ENCODE measurements at regions not wholly inside any gene's neighbourhood (a gene's known extent, or its start where the extent isn't known, plus 50 kb on each side); places are given as distances from the start of the nearest gene placed in this dataset.

DNA sequence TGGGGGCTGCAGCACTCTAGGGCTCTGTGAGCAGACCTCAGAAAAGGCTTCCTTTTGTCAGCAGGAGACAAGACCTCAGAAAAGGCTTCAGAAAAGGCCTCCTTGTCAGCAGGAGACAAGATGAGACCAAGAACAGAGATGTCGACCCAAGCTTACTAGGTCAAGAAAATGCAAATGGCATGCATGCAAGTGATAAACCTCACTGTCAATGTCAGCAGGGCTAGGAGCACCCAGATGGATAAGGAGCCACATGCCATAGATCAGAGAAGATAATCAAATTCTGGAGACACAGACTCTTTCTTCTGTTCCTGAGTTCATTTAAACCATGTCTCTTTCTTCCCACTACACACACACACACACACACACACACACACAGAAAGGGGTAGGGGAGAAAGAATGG, 285.9 kb downstream of the CHRM3 start:
- Mint-ChIP-seq H3K9me3 (no peaks in the 10 kb centered on the region), H3K36me3 (no peaks in the 10 kb centered on the region), H3K27ac (no peak overlapping the region), H3K4me1 (peaks cover 8% of the 10 kb centered on the region), H3K4me3 (no peak overlapping the region)
- DNase-seq (ENCODE audit: low spot score in 2 of 2) (no peak), ATAC-seq (no peak)

DNA sequence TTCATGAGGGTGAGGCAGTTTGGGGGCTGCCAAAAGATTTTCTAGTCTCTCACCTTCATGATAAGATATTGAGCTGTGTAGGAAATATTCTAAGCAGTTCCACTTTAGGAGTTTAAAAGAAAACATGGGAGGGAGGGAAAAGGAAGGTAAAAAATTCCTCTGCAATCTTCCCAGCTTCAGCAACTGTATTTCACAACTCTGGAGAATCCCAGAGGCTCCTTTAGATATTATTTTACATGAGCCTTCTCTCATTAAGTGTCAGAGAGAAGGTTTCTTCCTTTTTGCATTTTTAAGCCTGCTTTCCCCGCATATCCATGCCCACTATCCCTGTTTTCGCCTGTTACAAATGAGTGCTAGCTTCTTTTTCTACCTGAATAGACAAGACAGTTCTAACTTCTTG, 289.4 kb downstream of the CHRM3 start:
- ATAC-seq (no peak), DNase-seq (ENCODE audit: low spot score in 2 of 2) (no peak)
- H3K4me3 Mint-ChIP-seq: no peak overlapping the region
- H3K4me1 Mint-ChIP-seq: peaks cover 8% of the 10 kb centered on the region
- no peaks in the 10 kb centered on the region for H3K36me3 Mint-ChIP-seq
- no peak overlapping the region for H3K27ac Mint-ChIP-seq
- no peaks in the 10 kb centered on the region for H3K9me3 Mint-ChIP-seq

DNA sequence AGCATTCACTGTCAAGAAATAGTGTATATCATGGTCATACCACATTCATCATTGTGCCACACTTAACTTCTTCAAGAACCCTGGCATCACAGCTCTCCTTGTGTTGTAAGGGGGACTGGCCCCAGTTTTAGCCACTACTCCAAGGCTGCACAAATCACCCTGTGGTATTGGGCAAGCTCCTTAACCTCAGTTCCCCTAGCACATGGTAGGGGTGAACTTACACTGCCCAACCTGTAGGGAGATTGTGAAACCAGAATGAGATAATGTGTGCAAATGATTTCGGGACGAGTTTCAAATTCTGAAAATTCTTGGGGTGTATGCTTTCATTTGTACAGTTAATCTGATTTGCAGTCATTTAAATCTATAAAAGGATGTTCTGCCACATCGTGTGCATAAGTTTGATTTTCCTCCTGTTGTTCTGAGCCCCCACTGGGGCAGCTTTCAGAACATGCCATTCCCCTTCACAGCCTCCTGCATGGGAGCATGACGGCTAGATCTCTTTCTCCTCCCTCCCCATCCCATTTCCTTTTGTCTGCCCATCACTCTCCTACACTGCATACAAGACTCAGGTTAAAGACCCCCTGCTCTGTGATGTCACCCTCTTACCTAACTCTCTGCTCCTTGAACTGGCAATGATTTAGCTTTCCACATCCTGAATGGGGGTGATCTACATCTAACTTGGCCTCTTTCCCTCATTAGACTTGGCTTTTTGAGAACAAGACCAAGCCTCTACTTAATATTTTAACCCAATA, 290.3 kb downstream of the CHRM3 start:
- no peak for DNase-seq (ENCODE audit: low spot score in 2 of 2)
- Mint-ChIP-seq H3K36me3 (no peaks in the 10 kb centered on the region), H3K9me3 (no peaks in the 10 kb centered on the region), H3K4me3 (no peak overlapping the region), H3K27ac (no peak overlapping the region), H3K4me1 (peaks cover 8% of the 10 kb centered on the region)
- ATAC-seq: peak; percentile 37

DNA sequence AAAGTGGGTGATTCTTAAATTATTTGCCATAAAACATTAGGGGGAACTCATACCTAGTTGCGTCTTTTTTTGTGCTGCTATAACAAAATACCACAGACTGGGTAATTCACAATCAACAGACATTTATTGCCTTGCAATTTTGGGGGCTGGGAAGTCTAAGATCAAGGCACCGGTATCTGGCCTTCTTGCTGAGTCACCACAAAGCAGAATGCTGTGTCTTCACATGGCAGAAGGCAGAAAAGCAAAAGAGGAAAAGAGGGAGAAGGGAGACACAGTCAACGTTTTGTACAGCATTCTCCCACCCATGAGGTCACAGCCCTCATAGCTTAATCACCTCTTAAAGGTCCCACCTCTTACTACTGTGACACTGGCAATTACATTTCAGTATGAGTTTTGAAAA, 291.0 kb downstream of the CHRM3 start:
- H3K4me1 Mint-ChIP-seq: peaks cover 8% of the 10 kb centered on the region
- H3K27ac Mint-ChIP-seq: no peak overlapping the region
- H3K36me3 Mint-ChIP-seq: no peaks in the 10 kb centered on the region
- ATAC-seq (no peak), DNase-seq (ENCODE audit: low spot score in 2 of 2) (no peak)
- H3K9me3 Mint-ChIP-seq: no peaks in the 10 kb centered on the region
- H3K4me3 Mint-ChIP-seq: no peak overlapping the region

- ATAC-seq (no peak), DNase-seq (ENCODE audit: low spot score in 2 of 2) (no peak)
- Mint-ChIP-seq H3K4me3 (no peak overlapping the region), H3K36me3 (no peaks in the 10 kb centered on the region), H3K4me1 (peaks cover 8% of the 10 kb centered on the region), H3K9me3 (no peaks in the 10 kb centered on the region), H3K27ac (no peak overlapping the region)
These were observed 291.8 kb downstream of the CHRM3 start for GRCh38 chr1:239678181-239678580.

DNA sequence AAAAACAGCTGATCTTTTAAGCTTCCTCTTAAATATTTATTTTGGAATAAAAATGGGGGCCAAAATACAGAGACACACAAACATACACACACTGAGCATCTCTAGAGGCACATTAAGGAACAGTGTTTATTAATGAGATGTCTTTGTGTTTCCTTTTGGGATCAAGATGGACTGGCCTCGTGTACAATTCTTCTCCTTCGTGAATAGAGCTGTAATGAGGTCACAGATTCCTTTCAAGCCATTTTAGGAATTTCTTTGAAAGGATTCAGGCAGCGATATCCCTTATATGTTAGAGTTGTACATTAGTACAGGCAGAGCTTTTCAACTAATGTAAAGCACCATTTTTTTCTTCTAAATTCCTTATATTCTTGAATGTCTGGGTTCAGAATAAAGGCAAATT, 295.7 kb downstream of the CHRM3 start:
- Mint-ChIP-seq H3K27ac (no peak overlapping the region), H3K9me3 (no peaks in the 10 kb centered on the region), H3K36me3 (no peaks in the 10 kb centered on the region), H3K4me1 (peaks cover 2% of the 10 kb centered on the region), H3K4me3 (no peak overlapping the region)
- ATAC-seq (no peak), DNase-seq (ENCODE audit: low spot score in 2 of 2) (no peak)

DNA sequence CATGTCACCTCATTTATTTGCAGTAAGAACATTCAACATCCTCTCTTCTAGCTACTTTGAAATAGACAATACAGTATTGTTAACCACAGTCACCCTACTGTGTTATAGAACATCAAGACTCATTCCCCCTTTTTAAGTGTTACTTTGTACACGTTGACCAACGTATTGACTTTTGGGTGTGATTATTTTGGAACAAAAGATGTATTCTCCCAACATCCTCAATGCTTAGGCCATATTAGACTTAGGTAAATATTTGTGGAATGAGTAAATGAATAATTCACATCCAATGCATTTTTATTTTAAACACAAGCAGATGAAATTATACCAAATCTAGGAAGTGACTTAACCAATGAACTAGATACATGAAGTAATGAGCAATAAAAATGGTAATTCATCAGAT, 296.6 kb downstream of the CHRM3 start:
- Mint-ChIP-seq H3K4me1 (no peaks in the 10 kb centered on the region), H3K9me3 (no peaks in the 10 kb centered on the region), H3K27ac (no peak overlapping the region), H3K4me3 (no peak overlapping the region), H3K36me3 (no peaks in the 10 kb centered on the region)
- no peak for ATAC-seq
- DNase-seq (ENCODE audit: low spot score in 2 of 2): no peak

GRCh38 chr1:239686386-239686785, 300.0 kb downstream of the CHRM3 start:
- ATAC-seq (no peak), DNase-seq (ENCODE audit: low spot score in 2 of 2) (no peak)
- no peaks in the 10 kb centered on the region for H3K36me3 Mint-ChIP-seq
- H3K4me1 Mint-ChIP-seq: no peaks in the 10 kb centered on the region
- H3K27ac Mint-ChIP-seq: no peak overlapping the region
- H3K9me3 Mint-ChIP-seq: no peaks in the 10 kb centered on the region
- no peak overlapping the region for H3K4me3 Mint-ChIP-seq

DNA sequence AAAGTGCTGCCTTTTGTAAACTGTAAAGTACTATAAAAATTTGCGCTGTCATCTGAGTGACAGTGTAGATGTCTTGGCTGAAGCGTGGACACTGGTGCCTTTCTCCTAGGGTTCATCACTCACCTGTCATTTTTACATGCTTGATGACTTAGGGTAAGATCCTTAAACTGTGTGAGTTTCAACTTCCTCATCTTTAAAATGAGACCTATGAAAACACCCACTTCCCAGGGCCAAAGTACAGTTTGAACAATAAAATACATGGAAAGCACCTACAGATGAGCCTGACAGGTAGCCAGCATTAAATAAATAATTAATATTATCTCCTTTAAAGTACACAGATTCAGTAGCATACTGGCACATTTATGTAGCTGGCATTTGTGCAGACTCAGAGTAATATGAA, 309.9 kb downstream of the CHRM3 start:
- no peaks in the 10 kb centered on the region for H3K4me1 Mint-ChIP-seq
- H3K36me3 Mint-ChIP-seq: no peaks in the 10 kb centered on the region
- peaks cover 5% of the 10 kb centered on the region for H3K9me3 Mint-ChIP-seq
- no peak overlapping the region for H3K27ac Mint-ChIP-seq
- DNase-seq (ENCODE audit: low spot score in 2 of 2): no peak
- ATAC-seq: no peak
- no peak overlapping the region for H3K4me3 Mint-ChIP-seq

- H3K27ac Mint-ChIP-seq: no peak overlapping the region
- no peaks in the 10 kb centered on the region for H3K4me1 Mint-ChIP-seq
- peaks cover 20% of the 10 kb centered on the region for H3K36me3 Mint-ChIP-seq
- DNase-seq (ENCODE audit: low spot score in 2 of 2) (no peak), ATAC-seq (no peak)
- H3K4me3 Mint-ChIP-seq: no peak overlapping the region
- H3K9me3 Mint-ChIP-seq: peaks cover 5% of the 10 kb centered on the region
These were observed 314.3 kb downstream of the CHRM3 start for GRCh38 chr1:239700667-239701066.

DNA sequence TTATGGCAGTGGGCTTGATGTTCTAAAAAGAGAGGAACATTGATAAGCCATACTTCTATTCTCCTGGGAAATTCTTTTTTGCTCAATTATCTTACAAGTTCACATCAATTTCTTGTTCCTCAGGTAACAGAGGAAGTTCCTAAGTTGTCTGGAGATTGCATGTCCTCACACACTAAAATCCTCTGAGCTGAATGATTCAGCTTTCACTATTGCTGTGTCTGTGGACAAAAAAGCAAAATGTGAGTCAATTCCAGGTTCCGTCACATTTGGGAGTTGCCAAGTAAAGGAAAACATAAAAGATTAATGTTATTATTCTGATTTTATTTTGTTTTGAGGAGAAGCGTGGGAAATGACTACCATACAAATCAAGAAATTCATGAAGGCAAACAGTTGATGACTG, 316.7 kb downstream of the CHRM3 start:
- DNase-seq (ENCODE audit: low spot score in 2 of 2): no peak
- ATAC-seq: peak; percentile 57
- H3K27ac Mint-ChIP-seq: no peak overlapping the region
- H3K36me3 Mint-ChIP-seq: peaks cover 31% of the 10 kb centered on the region
- peaks cover 6% of the 10 kb centered on the region for H3K4me1 Mint-ChIP-seq
- H3K4me3 Mint-ChIP-seq: no peak overlapping the region
- H3K9me3 Mint-ChIP-seq: no peaks in the 10 kb centered on the region

DNA sequence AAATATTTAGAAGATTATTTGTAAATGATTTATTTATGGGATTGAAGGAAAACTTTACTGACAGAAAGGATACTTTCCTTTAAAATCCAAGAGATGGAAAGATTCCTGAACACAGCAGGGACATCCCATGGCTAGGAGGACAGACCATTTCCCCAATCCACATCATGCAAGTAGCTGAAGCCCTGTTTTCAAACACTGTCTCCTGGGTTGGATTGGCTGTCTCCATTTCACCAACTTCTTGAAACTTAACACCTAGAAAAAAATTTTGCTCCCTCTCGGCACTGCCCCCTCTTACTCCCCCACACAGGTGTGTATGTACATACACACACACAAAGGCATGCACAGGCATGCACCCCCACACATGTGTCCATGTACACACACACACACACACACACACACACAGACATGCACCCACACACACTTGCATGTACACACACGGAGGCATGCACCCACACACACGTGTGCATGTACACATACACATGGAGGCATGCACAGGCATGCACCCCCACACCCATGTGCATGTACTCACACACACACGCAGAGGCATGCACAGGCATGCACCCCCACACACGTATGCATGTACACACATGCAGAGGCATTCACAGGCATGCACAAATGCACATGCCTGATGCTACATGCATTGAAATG, 320.0 kb downstream of the CHRM3 start:
- H3K36me3 Mint-ChIP-seq: peaks cover 46% of the 10 kb centered on the region
- peaks cover 20% of the 10 kb centered on the region for H3K4me1 Mint-ChIP-seq
- no peak overlapping the region for H3K4me3 Mint-ChIP-seq
- no peaks in the 10 kb centered on the region for H3K9me3 Mint-ChIP-seq
- ATAC-seq: no peak
- no peak overlapping the region for H3K27ac Mint-ChIP-seq
- no peak for DNase-seq (ENCODE audit: low spot score in 2 of 2)

- ATAC-seq (no peak), DNase-seq (ENCODE audit: low spot score in 2 of 2) (no peak)
- Mint-ChIP-seq H3K4me1 (peaks cover 25% of the 10 kb centered on the region), H3K27ac (no peak overlapping the region), H3K36me3 (peaks cover 56% of the 10 kb centered on the region), H3K4me3 (no peak overlapping the region), H3K9me3 (no peaks in the 10 kb centered on the region)
These were observed 321.2 kb downstream of the CHRM3 start for GRCh38 chr1:239707615-239708014.

DNA sequence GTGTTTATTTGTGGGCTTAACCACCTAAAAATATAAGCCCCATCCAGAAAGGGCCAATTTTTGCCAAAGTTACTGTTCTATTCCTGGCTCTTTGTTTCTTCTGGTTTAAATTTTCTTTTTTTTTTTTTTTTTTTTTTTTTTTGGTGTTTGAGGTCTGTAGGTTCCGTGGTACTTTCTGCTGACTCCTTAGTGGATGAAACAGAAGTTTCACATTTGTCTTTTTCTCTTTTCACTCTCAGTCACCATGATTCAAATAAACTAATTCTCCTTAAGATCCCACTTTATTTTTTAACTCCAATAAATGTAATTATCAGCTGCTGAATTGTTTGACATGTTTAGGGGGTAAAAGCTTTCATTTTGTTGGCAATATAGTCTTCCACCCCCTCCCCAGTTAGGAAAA, 322.3 kb downstream of the CHRM3 start:
- DNase-seq (ENCODE audit: low spot score in 2 of 2) (no peak), ATAC-seq (peak; percentile 69)
- Mint-ChIP-seq H3K4me3 (peak overlapping the region; percentile 10), H3K36me3 (peaks cover 56% of the 10 kb centered on the region), H3K9me3 (no peaks in the 10 kb centered on the region), H3K27ac (no peak overlapping the region), H3K4me1 (peaks cover 25% of the 10 kb centered on the region)

DNA sequence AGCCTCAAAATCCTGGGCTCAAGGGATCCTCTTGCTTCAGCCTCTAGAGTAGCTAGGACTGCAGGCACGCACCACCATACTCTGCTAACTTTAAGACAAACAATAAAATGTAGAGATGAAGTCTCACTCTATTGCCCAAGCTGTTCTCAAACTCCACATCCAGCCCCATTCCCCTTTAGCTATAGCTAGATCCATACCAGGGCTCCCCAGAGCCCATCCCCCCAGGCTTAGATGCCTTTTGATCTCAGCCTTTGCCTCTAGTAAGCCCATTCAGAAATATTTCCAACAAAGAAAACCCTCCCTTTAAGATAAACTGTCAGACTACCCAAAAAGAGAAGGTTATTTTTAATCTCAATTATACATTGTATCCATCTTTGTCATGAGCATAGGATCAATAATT, 325.4 kb downstream of the CHRM3 start:
- Mint-ChIP-seq H3K4me3 (no peak overlapping the region), H3K36me3 (peaks cover 25% of the 10 kb centered on the region), H3K27ac (no peak overlapping the region), H3K4me1 (peaks cover 21% of the 10 kb centered on the region), H3K9me3 (no peaks in the 10 kb centered on the region)
- ATAC-seq (no peak), DNase-seq (ENCODE audit: low spot score in 2 of 2) (no peak)

GRCh38 chr1:239717097-239717917, 330.9 kb downstream of the CHRM3 start:
- no peak for ATAC-seq
- peaks cover 25% of the 10 kb centered on the region for H3K4me1 Mint-ChIP-seq
- DNase-seq (ENCODE audit: low spot score in 2 of 2): no peak
- H3K4me3 Mint-ChIP-seq: no peak overlapping the region
- H3K27ac Mint-ChIP-seq: no peak overlapping the region
- H3K36me3 Mint-ChIP-seq: peaks cover 1% of the 10 kb centered on the region
- H3K9me3 Mint-ChIP-seq: no peaks in the 10 kb centered on the region
